ENCODE measurements at regions not wholly inside any gene's neighbourhood (a gene's known extent, or its start where the extent isn't known, plus 50 kb on each side); places are given as distances from the start of the nearest gene placed in this dataset.

DNA sequence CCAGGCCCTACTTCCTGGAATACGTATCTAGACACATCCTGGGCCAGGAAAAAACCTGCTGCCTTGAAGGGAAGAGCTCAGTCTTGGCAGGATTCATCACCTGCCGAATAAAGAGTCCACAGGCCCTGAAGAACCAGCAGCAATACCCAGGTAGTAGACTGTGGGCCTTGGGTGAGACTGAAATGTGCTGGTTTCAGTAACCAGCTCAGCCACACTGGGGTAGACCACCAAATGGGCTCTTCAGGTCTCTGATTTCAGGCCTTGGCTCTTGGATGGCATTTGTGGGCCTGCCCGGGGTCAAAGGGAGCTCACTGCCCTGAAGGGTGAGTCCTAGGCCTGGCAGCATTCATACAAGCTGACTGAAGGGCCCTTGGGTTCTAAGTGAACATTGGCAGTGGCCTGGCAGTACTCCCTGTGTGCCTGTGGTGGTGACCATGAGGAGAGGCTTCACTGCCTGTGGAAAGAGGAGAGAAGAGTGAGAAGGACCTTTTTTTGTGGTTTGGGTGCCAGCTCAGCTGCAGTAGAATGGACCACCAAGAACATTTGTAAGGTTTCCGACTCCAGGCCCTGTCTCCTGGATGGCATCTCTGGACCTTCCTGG, 175.1 kb downstream of the ANKRD30B start:
- no peak for DNase-seq (ENCODE audit: low read depth)
- H3K4me3 ChIP-seq (ENCODE audit: low read length) = no peak overlapping the region

DNA sequence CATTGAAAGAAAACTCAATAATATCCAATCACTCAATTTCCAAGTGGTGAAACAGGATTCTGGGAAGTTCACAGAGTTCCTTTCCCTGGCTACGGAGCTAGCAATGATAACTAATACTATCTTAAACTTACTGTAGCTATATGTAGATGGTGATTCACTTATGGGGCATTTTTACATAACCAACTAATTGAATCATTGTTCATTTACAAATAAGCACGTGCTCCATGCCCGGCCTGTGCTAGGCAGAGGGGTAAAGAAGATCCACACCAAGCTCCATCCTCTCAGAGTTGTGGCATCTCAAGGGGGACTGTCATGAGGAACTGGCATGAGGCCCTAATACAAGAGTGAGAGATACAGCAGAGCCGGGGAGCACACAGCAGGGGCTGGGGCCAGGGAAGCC, 176.3 kb downstream of the ANKRD30B start:
- no peak for TF ChIP-seq CTCF (IDR thresholded peaks at IDR 0.05; ENCODE audit: insufficient read depth, low read depth, low read length, missing control alignments)
- no peak for DNase-seq (ENCODE audit: low read depth)
- no peak overlapping the region for H3K4me3 ChIP-seq (ENCODE audit: low read length)

More for the DNA sequence above, 175.1 kb downstream of the ANKRD30B start:
- TF ChIP-seq CTCF (IDR thresholded peaks at IDR 0.05; ENCODE audit: insufficient read depth, low read depth, low read length, missing control alignments) = no peak

- TF ChIP-seq CTCF (IDR thresholded peaks at IDR 0.05; ENCODE audit: insufficient read depth, low read depth, low read length, missing control alignments) = no peak
- DNase-seq (ENCODE audit: low read depth) = no peak
- H3K4me3 ChIP-seq (ENCODE audit: low read length) = no peak overlapping the region
Measured at GRCh38 chr18:14925281-14925709, 177.3 kb downstream of the ANKRD30B start.

GRCh38 chr18:14927701-14928100, 179.7 kb downstream of the ANKRD30B start:
- H3K4me3 ChIP-seq (ENCODE audit: low read length) = no peak overlapping the region
- no peak for DNase-seq (ENCODE audit: low read depth)
- TF ChIP-seq CTCF (IDR thresholded peaks at IDR 0.05; ENCODE audit: insufficient read depth, low read depth, low read length, missing control alignments) = no peak

DNA sequence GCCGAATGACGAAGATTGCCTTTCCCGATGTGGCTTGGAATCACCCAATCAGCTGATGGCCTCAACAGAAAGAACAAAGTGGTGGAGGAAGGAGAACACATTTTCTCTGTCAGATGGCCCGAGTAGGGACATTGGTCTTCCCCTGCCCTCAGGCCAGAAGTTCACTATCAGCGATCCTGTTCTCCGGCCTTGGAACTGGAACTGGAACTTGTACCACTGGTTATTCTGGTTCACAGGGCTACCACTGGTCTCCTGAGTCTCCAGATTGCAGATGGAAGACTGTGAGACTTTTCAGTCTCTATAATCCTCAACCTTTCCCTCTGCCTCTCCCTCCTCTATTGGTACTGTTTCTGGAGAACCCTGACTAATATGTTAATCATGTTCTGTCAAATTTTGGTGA, 180.4 kb downstream of the ANKRD30B start:
- TF ChIP-seq CTCF (IDR thresholded peaks at IDR 0.05; ENCODE audit: insufficient read depth, low read depth, low read length, missing control alignments) = no peak
- no peak overlapping the region for H3K4me3 ChIP-seq (ENCODE audit: low read length)
- DNase-seq (ENCODE audit: low read depth) = no peak

DNA sequence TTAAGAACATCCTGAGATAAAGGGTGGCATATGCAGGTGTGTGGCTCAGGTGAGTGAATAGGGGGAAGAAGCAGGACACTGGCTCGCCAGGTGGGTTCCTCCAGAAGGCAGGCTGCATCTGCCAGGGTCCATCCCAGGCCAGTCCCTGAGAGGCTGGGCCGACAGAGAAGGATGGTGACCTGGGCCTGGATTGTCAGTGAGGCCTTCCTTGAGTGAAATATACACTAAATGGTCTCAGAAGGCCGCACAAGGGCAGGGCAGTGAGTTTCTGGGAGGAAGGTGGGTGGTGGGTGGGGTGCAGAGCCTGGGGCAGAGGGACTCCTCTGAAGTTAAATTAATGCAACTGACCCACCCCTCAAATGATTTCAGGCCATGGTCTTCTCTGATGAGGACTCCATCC, 182.1 kb downstream of the ANKRD30B start:
- H3K4me3 ChIP-seq (ENCODE audit: low read length) = no peak overlapping the region
- DNase-seq (ENCODE audit: low read depth) = no peak
- no peak for TF ChIP-seq CTCF (IDR thresholded peaks at IDR 0.05; ENCODE audit: insufficient read depth, low read depth, low read length, missing control alignments)

DNA sequence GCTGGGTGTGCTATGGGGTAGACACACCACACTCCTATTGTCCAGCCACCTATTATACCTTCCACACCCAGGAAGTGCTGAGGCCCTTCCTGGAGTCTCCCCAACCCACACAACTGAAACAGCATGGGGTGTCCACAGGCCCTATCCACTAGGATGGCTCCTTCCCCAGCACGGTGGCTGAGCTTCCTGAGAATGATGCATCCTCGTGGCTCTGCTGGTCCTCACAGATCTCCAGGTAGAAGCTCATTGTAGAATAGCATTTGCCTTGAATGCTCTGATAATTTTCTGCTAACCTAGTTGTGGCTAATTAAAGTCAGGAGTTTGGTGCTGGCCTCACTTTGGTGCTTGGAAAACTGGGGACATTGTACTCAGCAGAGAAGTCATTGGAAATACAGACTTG, 182.6 kb downstream of the ANKRD30B start:
- TF ChIP-seq CTCF (IDR thresholded peaks at IDR 0.05; ENCODE audit: insufficient read depth, low read depth, low read length, missing control alignments) = no peak
- DNase-seq (ENCODE audit: low read depth) = no peak

More for the DNA sequence above, 182.6 kb downstream of the ANKRD30B start:
- H3K4me3 ChIP-seq (ENCODE audit: low read length) = no peak overlapping the region

Data from epithelial cell of esophagus (primary cell).